SK-N-SH treated with all-trans-retinoic acid at 6 μM for 48 hours (cell line): ENCODE measurements at regions not wholly inside any gene's neighbourhood (a gene's known extent, or its start where the extent isn't known, plus 50 kb on each side); places are given as distances from the start of the nearest gene placed in this dataset.

ENCODE experiments used
- ATAC-seq: fragments of 200-7000 bp; cut with Tn5 transposase; 3 replicates; pipeline ENCODE4 v1.9.1; 2020; ENCODE audit warnings: mild to moderate bottlenecking, moderate library complexity
- ARNTL ChIP-seq: fragments of 450-650 bp; formaldehyde crosslinking; IDR thresholded peaks from 2 replicates; pipeline ENCODE4 v1.5.0; 2020; ENCODE audit warnings: low read depth, mild to moderate bottlenecking, moderate library complexity, borderline replicate concordance
- CSDC2 ChIP-seq: fragments of 250-450 bp; sonication (Bioruptor Pico); IDR thresholded peaks from 2 replicates; pipeline ENCODE4 v1.5.0; 2020; ENCODE audit warnings: mild to moderate bottlenecking, moderate library complexity
- CSRNP3 ChIP-seq: fragments of 250-450 bp; sonication (Bioruptor Pico); IDR thresholded peaks from 2 replicates; pipeline ENCODE4 v1.5.1; 2021; ENCODE audit warnings: mild to moderate bottlenecking, moderate library complexity
- ESRRG ChIP-seq: fragments of 250-450 bp; sonication (Bioruptor Pico); IDR thresholded peaks from 2 replicates; pipeline ENCODE4 v1.6.1; 2021; ENCODE audit warnings: mild to moderate bottlenecking
- GLIS3 ChIP-seq: fragments of 250-450 bp; sonication (Bioruptor Pico); IDR thresholded peaks from 2 replicates; pipeline ENCODE4 v1.5.0; 2020; ENCODE audit warnings: mild to moderate bottlenecking, moderate library complexity
- OSR1 ChIP-seq: fragments of 250-450 bp; sonication (Bioruptor Pico); IDR thresholded peaks from 2 replicates; pipeline ENCODE4 v1.8.0; 2022; ENCODE audit warnings: moderate library complexity, mild to moderate bottlenecking, inconsistent platforms
- POU6F1 ChIP-seq: fragments of 250-450 bp; sonication (Bioruptor Pico); IDR thresholded peaks from 2 replicates; pipeline ENCODE4 v1.8.0; 2021; ENCODE audit warnings: low read depth, mild to moderate bottlenecking, moderate library complexity, borderline replicate concordance
- PPARA ChIP-seq: fragments of 250-450 bp; sonication (Bioruptor Pico); IDR thresholded peaks from 2 replicates; pipeline ENCODE4 v1.5.0; 2020; ENCODE audit warnings: mild to moderate bottlenecking, borderline replicate concordance
- RARB ChIP-seq: fragments of 250-450 bp; sonication (Bioruptor Pico); IDR thresholded peaks from 2 replicates; pipeline ENCODE4 v1.8.0; 2021; ENCODE audit warnings: mild to moderate bottlenecking, moderate library complexity
- SNAI2 ChIP-seq: fragments of 250-450 bp; sonication (Bioruptor Pico); IDR thresholded peaks from 2 replicates; pipeline ENCODE4 v1.5.0; 2020; ENCODE audit warnings: mild to moderate bottlenecking, moderate library complexity
- TCF4 ChIP-seq: fragments of 250-450 bp; sonication (Bioruptor Pico); IDR thresholded peaks from 2 replicates; pipeline ENCODE4 v1.8.0; 2021; ENCODE audit warnings: mild to moderate bottlenecking, moderate library complexity, borderline replicate concordance
- TOX ChIP-seq: fragments of 250-450 bp; sonication (Bioruptor Pico); IDR thresholded peaks from 2 replicates; pipeline ENCODE4 v1.8.0; 2021; ENCODE audit warnings: mild to moderate bottlenecking, moderate library complexity, borderline replicate concordance
- TSHZ2 ChIP-seq: fragments of 250-450 bp; sonication (Bioruptor Pico); IDR thresholded peaks from 2 replicates; pipeline ENCODE4 v1.5.0; 2020; ENCODE audit warnings: mild to moderate bottlenecking, moderate library complexity
- ZC3H10 ChIP-seq: fragments of 250-450 bp; sonication (Bioruptor Pico); IDR thresholded peaks from 2 replicates; pipeline ENCODE4 v1.5.1; 2021; ENCODE audit warnings: mild to moderate bottlenecking, moderate library complexity
- ZFP3 ChIP-seq: fragments of 250-450 bp; sonication (Bioruptor Pico); IDR thresholded peaks from 2 replicates; pipeline ENCODE4 v1.5.0; 2020; ENCODE audit warnings: mild to moderate bottlenecking, moderate library complexity
- ZFP30 ChIP-seq: fragments of 450-650 bp; formaldehyde crosslinking; IDR thresholded peaks from 2 replicates; pipeline ENCODE4 v1.5.0; 2022; ENCODE audit warnings: mild to moderate bottlenecking, moderate library complexity
- ZNF565 ChIP-seq: fragments of 450-650 bp; formaldehyde crosslinking; conservative IDR thresholded peaks from 2 replicates; pipeline ENCODE4 v1.5.0; 2020; ENCODE audit warnings: low read depth, mild to moderate bottlenecking, moderate library complexity
- ZNF70 ChIP-seq: fragments of 450-650 bp; formaldehyde crosslinking; IDR thresholded peaks from 2 replicates; pipeline ENCODE4 v1.5.0; 2020; ENCODE audit warnings: mild to moderate bottlenecking, moderate library complexity
- ZNF8 ChIP-seq: fragments of 450-650 bp; formaldehyde crosslinking; IDR thresholded peaks from 2 replicates; pipeline ENCODE4 v1.5.0; 2020; ENCODE audit warnings: mild to moderate bottlenecking, moderate library complexity
- TF ChIP-seq, protein P1 (sequence below): fragments of 250-450 bp; sonication (Bioruptor Pico); IDR thresholded peaks from 2 replicates; pipeline ENCODE4 v1.8.0; 2020; ENCODE audit warnings: mild to moderate bottlenecking, moderate library complexity, borderline replicate concordance

GRCh38 chr15:62323353-62323890 lies 158.3 kb upstream of the C2CD4B start:
- no peak for ATAC-seq
- TF ChIP-seq ESRRG (CRISPR knock-in tag) = no peak
- no peak for TF ChIP-seq TSHZ2 (CRISPR knock-in tag)
- no peak for TF ChIP-seq ZNF70
- no peak for TF ChIP-seq CSDC2 (CRISPR knock-in tag)
- no peak for TF ChIP-seq ARNTL
- no peak for TF ChIP-seq POU6F1
- TF ChIP-seq GLIS3 = no peak
- TF ChIP-seq TOX = no peak
- TF ChIP-seq, protein P1, sequence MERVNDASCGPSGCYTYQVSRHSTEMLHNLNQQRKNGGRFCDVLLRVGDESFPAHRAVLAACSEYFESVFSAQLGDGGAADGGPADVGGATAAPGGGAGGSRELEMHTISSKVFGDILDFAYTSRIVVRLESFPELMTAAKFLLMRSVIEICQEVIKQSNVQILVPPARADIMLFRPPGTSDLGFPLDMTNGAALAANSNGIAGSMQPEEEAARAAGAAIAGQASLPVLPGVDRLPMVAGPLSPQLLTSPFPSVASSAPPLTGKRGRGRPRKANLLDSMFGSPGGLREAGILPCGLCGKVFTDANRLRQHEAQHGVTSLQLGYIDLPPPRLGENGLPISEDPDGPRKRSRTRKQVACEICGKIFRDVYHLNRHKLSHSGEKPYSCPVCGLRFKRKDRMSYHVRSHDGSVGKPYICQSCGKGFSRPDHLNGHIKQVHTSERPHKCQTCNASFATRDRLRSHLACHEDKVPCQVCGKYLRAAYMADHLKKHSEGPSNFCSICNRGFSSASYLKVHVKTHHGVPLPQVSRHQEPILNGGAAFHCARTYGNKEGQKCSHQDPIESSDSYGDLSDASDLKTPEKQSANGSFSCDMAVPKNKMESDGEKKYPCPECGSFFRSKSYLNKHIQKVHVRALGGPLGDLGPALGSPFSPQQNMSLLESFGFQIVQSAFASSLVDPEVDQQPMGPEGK (CRISPR knock-in tag) = no peak
- no peak for TF ChIP-seq CSRNP3 (CRISPR knock-in tag)
- no peak for TF ChIP-seq ZNF565 (CRISPR knock-in tag)
- no peak for TF ChIP-seq SNAI2
- TF ChIP-seq ZNF8 = no peak
- no peak for TF ChIP-seq PPARA (CRISPR knock-in tag)

DNA sequence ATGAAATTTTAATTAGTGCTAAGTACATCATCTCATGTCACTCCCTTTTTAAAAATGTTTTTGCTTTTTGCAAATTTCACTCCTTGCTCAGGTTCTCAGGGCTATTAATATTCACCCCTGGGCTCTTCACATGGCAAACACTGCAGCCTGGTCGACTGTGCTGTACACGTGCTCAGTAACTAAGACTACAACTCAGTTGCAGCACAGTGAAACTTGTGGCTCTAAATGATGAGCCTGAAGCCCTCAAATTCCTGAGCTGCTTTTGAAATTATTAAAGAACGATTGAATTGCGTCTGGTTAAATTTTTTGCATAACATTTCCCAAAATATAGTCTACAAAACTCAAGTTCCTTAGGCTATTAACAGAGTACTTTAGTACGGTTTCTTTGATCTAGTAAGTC lies 159.3 kb upstream of the C2CD4B start:
- peak; percentile 32; the same call in 1 of the 3 replicates for ATAC-seq
- TF ChIP-seq CSDC2 (CRISPR knock-in tag) (no peak), OSR1 (no peak), CSRNP3 (CRISPR knock-in tag) (no peak), ESRRG (CRISPR knock-in tag) (no peak), RARB (CRISPR knock-in tag) (no peak), TCF4 (CRISPR knock-in tag) (no peak), SNAI2 (no peak)
- TF ChIP-seq, protein P1 (CRISPR knock-in tag) = no peak

GRCh38 chr15:62325597-62325996 lies 160.5 kb upstream of the C2CD4B start:
- no peak for TF ChIP-seq ZC3H10
- TF ChIP-seq ZFP30 = no peak
- TF ChIP-seq TCF4 (CRISPR knock-in tag) = no peak
- no peak for TF ChIP-seq ZFP3 (CRISPR knock-in tag)
- TF ChIP-seq PPARA (CRISPR knock-in tag) = no peak
- TF ChIP-seq, protein P1 (CRISPR knock-in tag) = no peak
- no peak for TF ChIP-seq ZNF8
- no peak for TF ChIP-seq ZNF565 (CRISPR knock-in tag)
- no peak for ATAC-seq
